COLO829 (cell line): ENCODE measurements at regions not wholly inside any gene's neighbourhood (a gene's known extent, or its start where the extent isn't known, plus 50 kb on each side); places are given as distances from the start of the nearest gene placed in this dataset.
A peak's percentile ranks its signal among the peaks of the same experiment; 100 is the strongest.

ENCODE experiments used
- DNase-seq: peaks from one replicate; pipeline ENCODE4 v3.0.0; 2012; ENCODE audit warnings: low spot score

GRCh38 chr2:13877571-13877970, 754.9 kb upstream of the LRATD1 start:
- DNase-seq, result no peak

GRCh38 chr2:13884291-13884976, 748.1 kb upstream of the LRATD1 start:
- DNase-seq, result no peak

GRCh38 chr2:13901526-13901925, 731.0 kb upstream of the LRATD1 start:
- no peak for DNase-seq

GRCh38 chr2:13905831-13906230, 726.7 kb upstream of the LRATD1 start:
- no peak for DNase-seq

- DNase-seq, result no peak
These were observed 716.5 kb upstream of the LRATD1 start for GRCh38 chr2:13916066-13916465.

- DNase-seq, result no peak
These were observed 714.6 kb upstream of the LRATD1 start for GRCh38 chr2:13917958-13918357.

GRCh38 chr2:13919981-13920382, 712.5 kb upstream of the LRATD1 start:
- DNase-seq, result no peak

GRCh38 chr2:13921245-13921644, 711.3 kb upstream of the LRATD1 start:
- DNase-seq, result no peak

GRCh38 chr2:13923823-13924222, 708.7 kb upstream of the LRATD1 start:
- DNase-seq, result no peak

- DNase-seq, result no peak
These were observed 690.4 kb upstream of the LRATD1 start for GRCh38 chr2:13942111-13942510.

GRCh38 chr2:13950761-13951160, 681.8 kb upstream of the LRATD1 start:
- DNase-seq, result no peak

- peak; percentile 4 for DNase-seq
These were observed 663.7 kb upstream of the LRATD1 start for GRCh38 chr2:13968811-13969210.

GRCh38 chr2:13986119-13986720, 646.3 kb upstream of the LRATD1 start:
- DNase-seq, result no peak

GRCh38 chr2:13996527-13996926, 636.0 kb upstream of the LRATD1 start:
- no peak for DNase-seq

GRCh38 chr2:14011190-14011589, 621.3 kb upstream of the LRATD1 start:
- DNase-seq, result no peak

GRCh38 chr2:14015113-14015630, 617.3 kb upstream of the LRATD1 start:
- no peak for DNase-seq

GRCh38 chr2:14016289-14016955, 616.1 kb upstream of the LRATD1 start:
- no peak for DNase-seq

GRCh38 chr2:14018620-14019019, 613.9 kb upstream of the LRATD1 start:
- no peak for DNase-seq

- no peak for DNase-seq
These were observed 609.0 kb upstream of the LRATD1 start for GRCh38 chr2:14023558-14023957.

- DNase-seq, result no peak
These were observed 593.4 kb upstream of the LRATD1 start for GRCh38 chr2:14039134-14039533.

- no peak for DNase-seq
These were observed 585.0 kb upstream of the LRATD1 start for GRCh38 chr2:14047491-14047890.

- no peak for DNase-seq
These were observed 581.1 kb upstream of the LRATD1 start for GRCh38 chr2:14051401-14051800.

GRCh38 chr2:14053105-14053504, 579.4 kb upstream of the LRATD1 start:
- no peak for DNase-seq
